ENCODE measurements at regions not wholly inside any gene's neighbourhood (a gene's known extent, or its start where the extent isn't known, plus 50 kb on each side); places are given as distances from the start of the nearest gene placed in this dataset.
"Not testable (repeated sequence)": the region's sequence is repeated elsewhere in the genome, so short reads cannot be mapped to it uniquely, and the experiment has no call there.

DNA sequence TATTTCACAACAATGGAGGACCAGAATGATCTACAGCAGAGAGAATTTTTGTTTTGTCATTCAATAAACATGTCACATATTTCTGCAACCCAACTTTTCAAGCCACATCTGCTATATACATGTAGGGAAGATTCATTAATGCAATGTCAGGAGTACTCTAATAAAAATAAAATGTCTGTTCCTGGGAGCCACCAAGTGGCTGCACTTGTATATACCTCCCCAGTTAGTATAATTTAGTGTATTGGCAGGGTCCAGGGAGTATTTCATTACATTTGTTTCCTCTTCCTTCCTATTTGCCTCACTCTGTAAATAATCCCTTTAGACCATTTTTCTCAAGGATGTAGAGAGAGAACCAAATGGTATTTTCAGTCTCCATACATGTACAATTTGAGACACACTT, 1169.0 kb downstream of the DIAPH3 start:
- ATAC-seq (replicated peaks) (no peak), DNase-seq (no peak)
- Mint-ChIP-seq H3K4me1 (ENCODE audit: low read depth in 2 of 2) (no peaks in the 10 kb centered on the region), H3K27me3 (no peaks in the 10 kb centered on the region), H3K9me3 (no peaks in the 10 kb centered on the region), H3K4me3 (no peak overlapping the region), H3K27ac (no peak overlapping the region), H3K36me3 (ENCODE audit: insufficient read depth) (peaks cover 3% of the 10 kb centered on the region)

DNA sequence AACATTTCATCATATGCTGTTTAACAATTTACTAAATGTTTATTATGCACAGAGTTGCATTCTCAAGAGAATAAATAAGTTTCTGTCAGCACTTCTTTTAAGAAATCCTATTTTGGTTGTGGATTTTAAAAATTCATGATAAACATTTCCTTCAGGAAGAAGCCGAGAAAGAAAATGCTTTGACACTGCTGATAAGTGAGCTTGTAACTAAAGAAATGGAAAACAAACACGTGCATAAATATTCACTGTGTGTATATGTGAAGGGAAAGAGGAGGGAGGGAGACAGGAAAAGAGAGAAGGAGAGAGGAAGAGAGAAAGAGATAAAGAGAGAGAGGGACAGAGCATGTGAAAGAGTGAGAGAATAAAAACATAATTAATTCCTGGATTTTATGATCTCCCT, 1165.0 kb downstream of the DIAPH3 start:
- Mint-ChIP-seq H3K4me3 (no peak overlapping the region), H3K27me3 (no peaks in the 10 kb centered on the region), H3K4me1 (ENCODE audit: low read depth in 2 of 2) (no peaks in the 10 kb centered on the region), H3K27ac (no peak overlapping the region), H3K9me3 (peaks cover 0 to 3% of the 10 kb centered on the region in 2 donors), H3K36me3 (ENCODE audit: insufficient read depth) (peaks cover 2% of the 10 kb centered on the region)
- DNase-seq = no peak
- ATAC-seq (replicated peaks) = no peak

DNA sequence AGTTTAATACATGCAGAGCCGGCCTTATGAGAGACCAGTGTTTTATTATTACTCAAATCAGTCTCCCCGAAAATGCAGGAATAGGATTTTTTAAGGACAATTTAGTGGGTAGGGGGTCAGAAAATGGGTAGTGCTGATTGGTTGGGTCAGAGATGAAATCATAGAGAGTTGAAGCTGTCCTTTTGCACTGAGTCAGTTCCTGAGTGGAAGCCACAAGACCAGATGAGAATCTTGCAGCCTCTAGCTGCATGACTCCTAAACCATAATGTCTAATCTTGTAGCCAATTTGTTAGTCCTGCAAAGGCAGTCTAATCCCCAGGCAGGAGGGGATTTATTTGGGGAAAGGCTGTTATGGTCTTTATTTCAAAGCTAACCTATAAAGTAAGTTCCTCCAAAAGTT, 1163.9 kb downstream of the DIAPH3 start:
- Mint-ChIP-seq H3K4me1 (ENCODE audit: low read depth in 2 of 2) (no peaks in the 10 kb centered on the region), H3K27me3 (no peaks in the 10 kb centered on the region)
- no peak for DNase-seq

DNA sequence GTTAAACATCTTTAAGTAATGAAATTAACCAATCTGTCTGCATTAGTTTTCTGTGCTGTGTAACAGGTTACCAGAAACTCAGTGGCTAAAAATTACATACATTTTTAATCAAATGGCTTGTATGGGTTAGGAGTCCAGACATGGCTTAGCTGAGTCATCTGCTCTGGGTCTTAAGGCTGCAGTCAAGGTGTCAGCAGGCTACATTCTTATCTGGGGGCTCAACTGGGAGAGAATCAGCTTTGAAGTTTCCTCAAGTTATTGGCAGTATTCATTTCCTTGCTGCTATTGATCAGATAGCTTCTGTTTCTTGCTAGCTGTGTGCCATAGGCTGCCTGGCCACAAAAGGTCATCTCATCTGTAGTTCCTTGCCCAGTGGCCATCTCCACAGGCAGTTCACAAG, 1163.0 kb downstream of the DIAPH3 start:
- DNase-seq (no peak), ATAC-seq (replicated peaks) (no peak)
- no peaks in the 10 kb centered on the region for H3K4me1 Mint-ChIP-seq (ENCODE audit: low read depth in 2 of 2)
- H3K36me3 Mint-ChIP-seq (ENCODE audit: insufficient read depth) = peaks cover 2% of the 10 kb centered on the region
- H3K27me3 Mint-ChIP-seq = no peaks in the 10 kb centered on the region
- H3K9me3 Mint-ChIP-seq = peaks cover 0 to 3% of the 10 kb centered on the region in 2 donors
- no peak overlapping the region for H3K4me3 Mint-ChIP-seq
- H3K27ac Mint-ChIP-seq = no peak overlapping the region

More for the DNA sequence above, 1163.9 kb downstream of the DIAPH3 start:
- H3K36me3 Mint-ChIP-seq (ENCODE audit: insufficient read depth) = peaks cover 2% of the 10 kb centered on the region
- H3K4me3 Mint-ChIP-seq = no peak overlapping the region
- no peak for ATAC-seq (replicated peaks)
- H3K27ac Mint-ChIP-seq = no peak overlapping the region
- H3K9me3 Mint-ChIP-seq = peaks cover 0 to 3% of the 10 kb centered on the region in 2 donors

DNA sequence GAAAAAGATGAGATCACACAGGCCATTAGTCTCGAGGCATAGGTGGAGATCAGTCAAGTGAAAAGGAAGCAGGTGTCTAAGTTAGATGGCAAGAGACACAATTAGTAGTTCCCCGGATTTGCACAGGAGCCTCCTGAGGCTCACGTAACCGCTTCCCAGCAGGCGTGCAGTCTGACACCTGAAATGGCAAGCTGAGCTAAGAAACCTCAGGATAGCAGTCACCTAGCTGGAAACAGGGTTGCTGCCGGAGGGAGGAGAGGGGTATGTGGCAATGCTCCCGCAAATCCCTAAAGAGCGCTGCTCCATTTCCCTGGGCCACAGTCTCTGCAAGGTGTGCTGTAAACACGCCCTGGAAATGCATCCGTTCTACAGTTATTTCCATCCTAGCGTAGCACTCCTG, 1151.0 kb downstream of the DIAPH3 start:
- no peak for ATAC-seq (replicated peaks)
- peaks cover 3% of the 10 kb centered on the region for H3K36me3 Mint-ChIP-seq (ENCODE audit: insufficient read depth)
- DNase-seq = no peak
- peaks cover 8 to 15% of the 10 kb centered on the region in 2 donors for H3K9me3 Mint-ChIP-seq
- H3K4me1 Mint-ChIP-seq (ENCODE audit: low read depth in 2 of 2) = no peaks in the 10 kb centered on the region
- no peak overlapping the region for H3K27ac Mint-ChIP-seq
- H3K4me3 Mint-ChIP-seq = no peak overlapping the region
- H3K27me3 Mint-ChIP-seq = no peaks in the 10 kb centered on the region

DNA sequence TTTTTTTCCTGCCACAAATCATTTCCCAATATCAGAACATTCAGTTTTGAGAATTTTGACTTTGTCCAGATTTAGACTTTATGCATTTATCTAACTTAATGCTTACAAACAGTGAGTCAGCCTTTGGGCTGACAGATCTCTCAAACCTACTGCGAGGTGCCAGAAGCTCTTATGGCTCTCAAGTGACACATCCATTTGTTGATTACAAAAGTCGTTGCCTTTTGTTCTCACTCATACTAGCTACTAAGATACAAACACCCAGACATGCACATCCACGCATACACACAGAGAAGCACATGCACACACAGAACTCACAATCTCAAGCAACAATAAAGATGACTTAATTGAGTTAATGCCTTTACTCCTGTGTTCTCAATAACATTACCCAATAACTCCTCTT, 1147.5 kb downstream of the DIAPH3 start:
- H3K27ac Mint-ChIP-seq = no peak overlapping the region
- no peaks in the 10 kb centered on the region for H3K27me3 Mint-ChIP-seq
- H3K4me1 Mint-ChIP-seq (ENCODE audit: low read depth in 2 of 2) = no peaks in the 10 kb centered on the region
- peaks cover 12 to 14% of the 10 kb centered on the region in 2 donors for H3K9me3 Mint-ChIP-seq
- no peak for DNase-seq
- H3K36me3 Mint-ChIP-seq (ENCODE audit: insufficient read depth) = peaks cover 3% of the 10 kb centered on the region
- ATAC-seq (replicated peaks) = no peak
- H3K4me3 Mint-ChIP-seq = no peak overlapping the region

DNA sequence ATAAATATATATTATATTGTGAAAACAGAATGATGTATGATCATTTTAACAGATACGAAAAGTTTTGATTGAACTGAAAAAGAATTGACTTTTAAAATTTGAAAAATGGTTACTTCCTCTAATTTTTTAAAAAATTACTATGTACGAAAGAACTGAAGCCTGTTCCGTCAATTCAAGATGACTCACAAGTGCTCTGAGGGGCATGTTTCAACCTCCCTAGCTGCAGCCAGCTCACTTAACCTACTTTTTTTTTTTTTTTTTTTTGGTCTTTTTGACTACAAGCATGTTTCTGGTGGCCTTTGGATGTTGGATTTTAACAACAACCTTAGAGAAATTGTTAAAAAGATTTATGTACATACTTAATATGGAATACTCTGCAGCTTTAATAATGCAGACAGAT, 1139.3 kb downstream of the DIAPH3 start:
- no peaks in the 10 kb centered on the region for H3K36me3 Mint-ChIP-seq (ENCODE audit: insufficient read depth)
- H3K9me3 Mint-ChIP-seq = peaks cover 0 to 3% of the 10 kb centered on the region in 2 donors
- H3K27ac Mint-ChIP-seq = no peak overlapping the region
- DNase-seq = no peak
- no peaks in the 10 kb centered on the region for H3K27me3 Mint-ChIP-seq
- no peak for ATAC-seq (replicated peaks)
- H3K4me3 Mint-ChIP-seq = no peak overlapping the region
- H3K4me1 Mint-ChIP-seq (ENCODE audit: low read depth in 2 of 2) = no peaks in the 10 kb centered on the region

DNA sequence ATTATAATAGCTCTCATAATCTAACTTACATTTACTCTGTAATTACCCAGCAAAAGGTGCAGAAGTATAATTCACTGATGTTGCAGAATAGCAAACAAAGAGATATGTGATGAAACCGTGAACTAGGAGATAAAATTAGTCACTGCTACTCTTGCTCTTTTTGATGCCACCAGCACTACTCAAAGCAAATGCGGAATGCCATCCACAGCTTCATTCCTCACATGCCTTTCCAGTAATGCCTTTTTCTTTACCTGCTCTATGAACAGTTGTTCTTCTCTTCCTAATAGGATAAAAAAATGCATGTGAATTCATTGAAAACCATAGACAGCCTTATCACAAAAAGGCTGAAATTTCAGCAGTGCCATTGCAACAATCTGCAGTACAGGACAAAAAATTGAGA, 1129.5 kb downstream of the DIAPH3 start:
- peaks cover 6 to 8% of the 10 kb centered on the region in 2 donors for H3K9me3 Mint-ChIP-seq
- H3K4me3 Mint-ChIP-seq = no peak overlapping the region
- H3K27ac Mint-ChIP-seq = no peak overlapping the region
- ATAC-seq (replicated peaks) (no peak), DNase-seq (no peak)
- H3K36me3 Mint-ChIP-seq (ENCODE audit: insufficient read depth) = no peaks in the 10 kb centered on the region
- H3K4me1 Mint-ChIP-seq (ENCODE audit: low read depth in 2 of 2) = no peaks in the 10 kb centered on the region
- H3K27me3 Mint-ChIP-seq = no peaks in the 10 kb centered on the region

DNA sequence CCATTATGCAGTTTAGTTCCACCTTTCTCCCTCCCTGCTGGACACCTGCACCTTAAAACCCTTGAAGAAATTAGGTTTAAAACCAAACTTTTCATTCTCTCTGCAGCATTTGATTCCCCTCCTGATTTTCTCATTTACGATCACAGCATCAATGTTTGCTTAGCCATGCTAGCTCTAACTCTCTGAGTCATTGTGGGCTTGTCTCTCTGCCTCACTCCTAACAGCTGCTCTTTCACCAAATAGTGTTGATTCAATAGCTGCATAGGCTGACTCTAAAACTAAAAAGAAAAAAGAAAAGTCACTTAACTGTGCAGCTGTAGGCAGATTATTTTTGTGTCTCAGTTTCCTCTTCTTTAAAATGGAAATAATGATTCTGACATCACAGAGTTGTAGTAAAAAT, 1124.9 kb downstream of the DIAPH3 start:
- ATAC-seq (replicated peaks) = no peak
- Mint-ChIP-seq H3K4me1 (ENCODE audit: low read depth in 2 of 2) (no peaks in the 10 kb centered on the region), H3K9me3 (peaks cover 9 to 16% of the 10 kb centered on the region in 2 donors), H3K27ac (no peak overlapping the region), H3K27me3 (no peaks in the 10 kb centered on the region), H3K36me3 (ENCODE audit: insufficient read depth) (no peaks in the 10 kb centered on the region), H3K4me3 (no peak overlapping the region)
- DNase-seq = no peak

DNA sequence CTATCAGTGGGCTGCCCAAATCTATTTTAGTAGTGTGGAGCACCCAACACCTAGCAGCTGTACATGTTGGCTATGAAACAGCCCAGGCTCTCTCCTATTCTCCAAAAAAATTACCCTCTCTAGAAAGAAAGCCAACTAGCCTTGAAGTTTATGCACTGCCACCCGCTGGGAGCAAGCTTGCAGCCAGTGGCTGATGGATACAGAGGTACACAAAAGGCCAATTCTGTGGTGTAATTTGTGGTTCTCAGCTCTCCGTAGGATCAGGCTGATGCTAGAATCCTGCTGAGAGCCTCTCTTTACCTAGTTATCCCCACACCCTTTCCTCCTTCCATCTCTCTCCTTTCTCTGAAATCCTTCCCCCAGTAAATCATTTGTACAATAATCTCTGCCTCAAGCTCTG, 1120.7 kb downstream of the DIAPH3 start:
- Mint-ChIP-seq H3K36me3 (ENCODE audit: insufficient read depth) (no peaks in the 10 kb centered on the region), H3K4me3 (no peak overlapping the region), H3K4me1 (ENCODE audit: low read depth in 2 of 2) (no peaks in the 10 kb centered on the region), H3K27me3 (no peaks in the 10 kb centered on the region), H3K9me3 (peaks cover 9 to 12% of the 10 kb centered on the region in 2 donors), H3K27ac (no peak overlapping the region)
- DNase-seq (no peak), ATAC-seq (replicated peaks) (no peak)

DNA sequence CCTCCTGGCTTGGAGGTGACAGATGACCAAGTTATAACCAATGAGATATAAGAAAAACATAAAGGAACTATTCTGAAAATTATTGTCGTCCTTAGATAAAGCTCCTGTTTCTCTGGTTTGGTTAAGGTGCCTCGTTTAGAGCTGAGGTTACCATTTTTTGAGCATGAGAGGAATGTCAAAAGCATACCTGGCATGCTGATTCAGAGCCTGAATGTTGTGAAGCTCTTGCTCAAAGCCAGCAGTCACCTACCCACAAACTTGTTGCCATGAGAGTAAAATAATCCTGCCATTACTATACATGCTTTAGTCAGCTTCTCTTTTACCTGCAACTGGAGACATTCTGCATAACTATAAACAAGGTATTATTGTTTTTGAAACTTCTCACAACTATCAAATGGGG, 1116.2 kb downstream of the DIAPH3 start:
- ATAC-seq (replicated peaks) = no peak
- no peaks in the 10 kb centered on the region for H3K36me3 Mint-ChIP-seq (ENCODE audit: insufficient read depth)
- no peak for DNase-seq
- no peaks in the 10 kb centered on the region for H3K27me3 Mint-ChIP-seq
- H3K27ac Mint-ChIP-seq = no peak overlapping the region
- peaks cover 10% of the 10 kb centered on the region in 2 donors for H3K9me3 Mint-ChIP-seq
- no peaks in the 10 kb centered on the region for H3K4me1 Mint-ChIP-seq (ENCODE audit: low read depth in 2 of 2)
- H3K4me3 Mint-ChIP-seq = no peak overlapping the region

DNA sequence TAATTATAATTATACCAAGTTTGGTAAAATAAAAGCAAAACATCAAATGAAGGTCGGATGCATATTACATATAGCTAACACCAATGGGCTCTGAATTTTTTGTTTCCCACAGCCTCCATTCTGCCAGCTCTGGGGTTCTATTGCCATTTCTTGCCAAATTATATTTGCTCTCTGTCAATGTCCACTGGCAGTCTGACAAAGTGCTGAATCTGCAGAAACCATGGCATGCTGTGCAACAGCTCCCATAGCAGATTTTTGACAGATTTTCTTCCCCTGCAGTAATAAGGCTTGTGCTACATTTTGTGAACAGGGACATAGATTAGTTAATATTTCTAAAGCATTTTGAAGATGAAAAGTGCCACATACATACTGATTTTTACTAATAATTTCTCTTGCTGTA, 1102.1 kb downstream of the DIAPH3 start:
- ATAC-seq (replicated peaks) (no peak), DNase-seq (no peak)
- H3K27me3 Mint-ChIP-seq = no peaks in the 10 kb centered on the region
- no peaks in the 10 kb centered on the region for H3K36me3 Mint-ChIP-seq (ENCODE audit: insufficient read depth)
- no peak overlapping the region for H3K27ac Mint-ChIP-seq
- H3K4me3 Mint-ChIP-seq = no peak overlapping the region
- H3K9me3 Mint-ChIP-seq = peaks cover 0 to under 1% of the 10 kb centered on the region in 2 donors
- H3K4me1 Mint-ChIP-seq (ENCODE audit: low read depth in 2 of 2) = no peaks in the 10 kb centered on the region

DNA sequence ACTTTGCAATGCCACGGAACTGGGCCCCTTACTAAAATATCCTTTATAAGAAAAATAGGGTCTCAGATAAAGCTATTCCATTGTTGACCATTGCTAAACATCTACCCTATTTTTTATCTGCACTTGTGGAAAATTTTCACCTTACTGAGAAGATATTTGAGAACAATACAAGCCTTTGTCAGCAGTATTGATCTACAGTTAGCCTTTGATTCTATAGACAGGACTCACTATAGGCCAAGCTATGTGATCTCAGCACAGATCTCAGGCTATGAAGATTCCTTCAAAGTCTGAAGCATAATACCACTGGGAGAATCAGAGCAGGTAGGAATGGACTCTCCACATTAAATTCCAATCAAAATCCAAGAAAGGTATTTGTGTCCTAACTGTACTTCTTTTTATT, 1099.7 kb downstream of the DIAPH3 start:
- no peak overlapping the region for H3K4me3 Mint-ChIP-seq
- no peaks in the 10 kb centered on the region for H3K4me1 Mint-ChIP-seq (ENCODE audit: low read depth in 2 of 2)
- H3K9me3 Mint-ChIP-seq = peaks cover 0 to 4% of the 10 kb centered on the region in 2 donors
- H3K27ac Mint-ChIP-seq = no peak overlapping the region
- DNase-seq = no peak
- ATAC-seq (replicated peaks) = no peak
- H3K36me3 Mint-ChIP-seq (ENCODE audit: insufficient read depth) = no peaks in the 10 kb centered on the region
- no peaks in the 10 kb centered on the region for H3K27me3 Mint-ChIP-seq

DNA sequence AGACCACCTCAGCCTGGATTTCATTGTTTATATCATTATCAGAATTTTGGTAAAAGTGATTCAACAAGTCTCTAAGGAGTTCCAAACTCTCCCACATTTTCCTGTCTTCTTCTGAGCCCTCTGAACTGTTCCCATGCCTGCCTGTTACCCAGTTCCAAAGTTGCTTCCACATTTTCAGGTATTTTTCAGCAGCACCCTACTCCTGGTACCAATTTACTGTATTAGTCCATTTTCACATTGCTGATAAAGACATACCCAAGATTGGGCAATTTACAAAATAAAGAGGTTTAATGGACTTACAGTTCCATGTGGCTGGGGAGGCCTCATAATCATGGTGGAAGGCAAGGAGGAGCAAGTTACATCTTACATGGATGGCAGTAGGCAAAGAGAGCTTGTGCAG, 1087.3 kb downstream of the DIAPH3 start:
- ATAC-seq (replicated peaks); DNase-seq; H3K4me3 Mint-ChIP-seq; H3K36me3 Mint-ChIP-seq (ENCODE audit: insufficient read depth); H3K27me3 Mint-ChIP-seq; H3K4me1 Mint-ChIP-seq (ENCODE audit: low read depth in 2 of 2); H3K27ac Mint-ChIP-seq: not testable (repeated sequence)
- peaks cover 14 to 17% of the 10 kb centered on the region in 2 donors for H3K9me3 Mint-ChIP-seq

DNA sequence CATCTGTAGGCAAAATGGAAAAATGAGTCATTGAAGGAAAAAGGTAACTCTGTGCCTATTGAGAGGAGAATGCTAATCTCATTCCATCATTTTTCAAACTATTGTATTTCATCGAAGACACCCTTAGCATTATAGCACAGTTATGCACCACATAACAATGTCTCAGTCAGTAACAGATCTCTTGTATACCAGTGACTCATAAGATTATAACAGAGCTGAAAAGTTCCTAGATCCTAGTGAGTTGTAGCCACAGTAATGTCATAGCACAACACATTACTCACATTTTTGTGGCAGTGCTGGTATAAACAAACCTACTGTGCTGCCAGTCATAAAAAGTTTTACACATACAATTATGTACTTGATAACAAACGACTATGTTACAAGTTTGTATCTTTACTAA, 1077.6 kb downstream of the DIAPH3 start:
- H3K36me3 Mint-ChIP-seq (ENCODE audit: insufficient read depth) = no peaks in the 10 kb centered on the region
- no peaks in the 10 kb centered on the region for H3K27me3 Mint-ChIP-seq
- H3K4me1 Mint-ChIP-seq (ENCODE audit: low read depth in 2 of 2) = no peaks in the 10 kb centered on the region
- H3K9me3 Mint-ChIP-seq = peaks cover 0 to 10% of the 10 kb centered on the region in 2 donors
- ATAC-seq (replicated peaks) = no peak
- no peak overlapping the region for H3K27ac Mint-ChIP-seq
- no peak overlapping the region for H3K4me3 Mint-ChIP-seq
- no peak for DNase-seq

All from effector memory CD8-positive, alpha-beta T cell (primary cell).